CD4-positive, alpha-beta T cell (primary cell): ENCODE measurements at regions not wholly inside any gene's neighbourhood (a gene's known extent, or its start where the extent isn't known, plus 50 kb on each side); places are given as distances from the start of the nearest gene placed in this dataset.

ENCODE experiments used
- ATAC-seq: fragments of 200-7000 bp; cut with Tn5 transposase; one replicate; pipeline ENCODE4 v1.10.0; 2022; ENCODE audit warnings: mild to moderate bottlenecking; ENCODE audit not compliant: poor library complexity
- CTCF ChIA-PET: fragments of 350-600 bp; sonication (Branson Sonifier 250); formaldehyde crosslinking; loops from one replicate; lab custom pipeline; 2021; ENCODE audit warnings: antibody characterized with exemption, inconsistent platforms; lab: Charles Lee
- POLR2A ChIA-PET: fragments of 350-600 bp; sonication (Branson Sonifier 250); formaldehyde crosslinking; loops from one replicate; lab custom pipeline; 2021; ENCODE audit warnings: antibody characterized with exemption, inconsistent platforms; lab: Charles Lee
- DNase-seq, 14 experiments: peaks; one replicate each; pipeline ENCODE4 v3.0.0-alpha.2; 2013 to 2020; ENCODE audit warnings: mixed read lengths in 2 of 14
- H3K27ac ChIP-seq, 2 donors: one replicate each; pipeline versions ENCODE4 v1.5.1 to v1.7.0; 2013; ENCODE audit warnings: low read length in 2 of 2, low read depth in 1 of 2, mild to moderate bottlenecking in 1 of 2
- H3K27me3 ChIP-seq, 2 experiments: 1 replicate in 1 of 2; 2 replicates in 1 of 2; pipeline versions ENCODE4 v1.6.1 to v1.7.0; 2013; ENCODE audit warnings: low read length in 2 of 2, control low read depth in 1 of 2, mild to moderate bottlenecking in 1 of 2, moderate library complexity in 1 of 2; ENCODE audit not compliant: insufficient read depth in 2 of 2, control insufficient read depth in 1 of 2
- H3K36me3 ChIP-seq: one replicate; pipeline ENCODE4 v1.6.1; 2013; ENCODE audit warnings: low read length, control low read depth; ENCODE audit not compliant: insufficient read depth
- H3K4me1 ChIP-seq: one replicate; pipeline ENCODE4 v1.6.1; 2013; ENCODE audit warnings: low read length, control low read depth; ENCODE audit not compliant: insufficient read depth
- H3K4me3 ChIP-seq: one replicate; pipeline ENCODE4 v1.5.1; 2013; ENCODE audit warnings: mild to moderate bottlenecking, low read length, moderate library complexity
- H3K9me3 ChIP-seq, 2 experiments: 1 replicate in 1 of 2; 2 replicates in 1 of 2; pipeline versions ENCODE4 v1.6.1 to v1.7.0; 2013; ENCODE audit warnings: low read length in 2 of 2, mild to moderate bottlenecking in 2 of 2, control low read depth in 1 of 2, moderate library complexity in 1 of 2; ENCODE audit not compliant: control insufficient read depth in 1 of 2, insufficient read depth in 1 of 2
- H3K27ac Mint-ChIP-seq: one replicate; pipeline ENCODE4 v1.8.0; 2020; ENCODE audit warnings: mixed read lengths
- H3K27me3 Mint-ChIP-seq: one replicate; pipeline ENCODE4 v1.8.0; 2021; ENCODE audit warnings: mixed read lengths
- H3K36me3 Mint-ChIP-seq: one replicate; pipeline ENCODE4 v1.8.0; 2021; ENCODE audit warnings: low read depth, mixed read lengths
- H3K4me1 Mint-ChIP-seq: one replicate; pipeline ENCODE4 v1.8.0; 2021; ENCODE audit warnings: low read depth, mixed read lengths
- H3K4me3 Mint-ChIP-seq: one replicate; pipeline ENCODE4 v1.8.0; 2020; ENCODE audit warnings: mild to moderate bottlenecking, mixed read lengths
- H3K9me3 Mint-ChIP-seq: one replicate; pipeline ENCODE4 v1.8.0; 2020; ENCODE audit warnings: mixed read lengths
- CTCF ChIP-seq: fragments of 200-600 bp; IDR thresholded peaks from one replicate; pipeline ENCODE4 v1.8.0; 2022; ENCODE audit warnings: antibody characterized with exemption, mild to moderate bottlenecking
- intact Hi-C, 2 experiments: fragments of 100-400 bp; cut with DNase I in 1 of 2; cut with micrococcal nuclease in 1 of 2; formaldehyde crosslinking; loops; one replicate each; pipeline versions ENCODE4 v1.15.1 to v1.9.0; 2023 to 2025; cut with DNase I, micrococcal nuclease

- Histone ChIP-seq H3K4me1 (no peaks in the 10 kb centered on the region), H3K27ac (no peak overlapping the region), H3K9me3 (no peaks in the 10 kb centered on the region), H3K4me3 (no peak overlapping the region), H3K36me3 (no peaks in the 10 kb centered on the region), H3K27me3 (no peaks in the 10 kb centered on the region)
- no peak overlapping the region for H3K4me3 Mint-ChIP-seq
- ChIA-PET CTCF (no interaction called here), POLR2A (no interaction called here)
- no peak overlapping the region for H3K27ac Mint-ChIP-seq
- DNase-seq, result no peak
- intact Hi-C loops, result no loop called here
- no peaks in the 10 kb centered on the region for H3K36me3 Mint-ChIP-seq
- no peak for TF ChIP-seq CTCF
- H3K4me1 Mint-ChIP-seq, result peaks cover 5% of the 10 kb centered on the region
- H3K27me3 Mint-ChIP-seq, result no peaks in the 10 kb centered on the region
- H3K9me3 Mint-ChIP-seq, result no peaks in the 10 kb centered on the region
- ATAC-seq, result no peak
Measured at GRCh38 chr2:190767821-190768220, 112.8 kb upstream of the GLS start.

GRCh38 chr2:190769258-190769657 is 111.4 kb upstream of the GLS start:
- Histone ChIP-seq H3K4me1 (no peaks in the 10 kb centered on the region), H3K36me3 (no peaks in the 10 kb centered on the region), H3K27ac (no peak overlapping the region), H3K9me3 (no peaks in the 10 kb centered on the region), H3K4me3 (no peak overlapping the region), H3K27me3 (no peaks in the 10 kb centered on the region)
- ChIA-PET CTCF (no interaction called here), POLR2A (no interaction called here)
- Mint-ChIP-seq H3K27ac (no peak overlapping the region), H3K9me3 (no peaks in the 10 kb centered on the region), H3K4me1 (no peaks in the 10 kb centered on the region), H3K4me3 (no peak overlapping the region), H3K36me3 (no peaks in the 10 kb centered on the region), H3K27me3 (no peaks in the 10 kb centered on the region)
- TF ChIP-seq CTCF, result no peak
- intact Hi-C loops, result no loop called here
- no peak for ATAC-seq
- DNase-seq, result no peak

DNA sequence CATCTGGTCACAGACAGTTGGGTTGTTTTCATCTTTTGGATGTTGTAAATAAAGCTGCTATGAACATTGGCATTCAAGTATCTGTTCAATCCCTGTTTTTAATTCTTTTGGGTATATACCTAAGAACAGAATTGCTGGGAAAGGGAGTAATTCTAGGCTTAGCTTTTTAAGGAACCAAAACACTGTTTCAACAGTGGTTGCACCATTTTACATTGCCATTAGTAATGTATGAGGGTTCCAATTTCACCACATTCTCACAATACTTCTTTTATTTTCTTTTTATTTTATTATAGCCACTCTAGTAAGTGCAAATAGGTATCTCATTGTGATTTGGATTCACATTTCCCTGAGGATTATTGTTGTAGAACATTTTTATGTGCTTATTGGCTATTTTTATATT is 108.9 kb upstream of the GLS start:
- ATAC-seq (no peak), DNase-seq (no peak)
- Mint-ChIP-seq H3K36me3 (no peaks in the 10 kb centered on the region), H3K4me3 (no peak overlapping the region), H3K9me3 (no peaks in the 10 kb centered on the region), H3K27ac (no peak overlapping the region), H3K4me1 (no peaks in the 10 kb centered on the region), H3K27me3 (no peaks in the 10 kb centered on the region)
- Histone ChIP-seq H3K27me3 (no peaks in the 10 kb centered on the region), H3K27ac (no peak overlapping the region), H3K4me1 (no peaks in the 10 kb centered on the region), H3K9me3 (no peaks in the 10 kb centered on the region), H3K36me3 (no peaks in the 10 kb centered on the region), H3K4me3 (no peak overlapping the region)
- TF ChIP-seq CTCF, result no peak
- ChIA-PET POLR2A (no interaction called here), CTCF (no interaction called here)
- intact Hi-C loops, result no loop called here
